ENCODE measurements at regions not wholly inside any gene's neighbourhood (a gene's known extent, or its start where the extent isn't known, plus 50 kb on each side); places are given as distances from the start of the nearest gene placed in this dataset.

- TF ChIP-seq CTCF (IDR thresholded peaks at IDR 0.05; ENCODE audit: insufficient read depth, low read length, poor library complexity, severe bottlenecking) (no peak), EZH2phosphoT487 (conservative IDR thresholded peaks at IDR 0.05; ENCODE audit: low read length) (no peak)
Observed at GRCh38 chr6:105952772-105953690, 133.1 kb upstream of the PRDM1 start.
